Embryonic facial prominence (tissue), 1 donor: ENCODE measurements at regions not wholly inside any gene's neighbourhood (a gene's known extent, or its start where the extent isn't known, plus 50 kb on each side); places are given as distances from the start of the nearest gene placed in this dataset.
"Not testable (repeated sequence)": the region's sequence is repeated elsewhere in the genome, so short reads cannot be mapped to it uniquely, and the experiment has no call there.

Experiments
- DNase-seq: peaks from one replicate; pipeline ENCODE4 v3.0.0-alpha.2; 2016; ENCODE audit errors: extremely low spot score

DNA sequence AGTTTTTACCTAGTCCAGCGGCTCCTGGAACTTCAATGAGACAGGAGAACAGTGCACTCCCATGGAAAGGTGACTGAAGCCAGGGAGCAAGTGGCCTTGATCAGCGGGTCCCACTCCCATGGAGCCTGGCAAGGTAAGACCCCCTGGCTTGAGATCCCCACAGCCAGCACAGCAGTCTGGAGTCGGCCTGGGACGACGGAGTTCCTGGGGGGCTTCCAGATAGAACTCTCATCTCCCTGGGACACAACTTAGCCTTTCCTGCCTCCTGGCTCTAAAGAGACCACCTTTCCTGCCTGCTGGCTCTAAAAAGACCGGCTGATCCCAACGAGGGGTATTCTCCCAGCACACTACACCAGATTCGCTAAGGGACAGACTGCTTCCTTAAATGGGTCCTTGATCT, 1279.0 kb upstream of the GOT2 start:
- DNase-seq = no peak

- DNase-seq = no peak
These were observed 1267.4 kb upstream of the GOT2 start for GRCh38 chr16:60001523-60001922.

- DNase-seq = no peak
These were observed 1263.6 kb upstream of the GOT2 start for GRCh38 chr16:59997706-59998105.

DNA sequence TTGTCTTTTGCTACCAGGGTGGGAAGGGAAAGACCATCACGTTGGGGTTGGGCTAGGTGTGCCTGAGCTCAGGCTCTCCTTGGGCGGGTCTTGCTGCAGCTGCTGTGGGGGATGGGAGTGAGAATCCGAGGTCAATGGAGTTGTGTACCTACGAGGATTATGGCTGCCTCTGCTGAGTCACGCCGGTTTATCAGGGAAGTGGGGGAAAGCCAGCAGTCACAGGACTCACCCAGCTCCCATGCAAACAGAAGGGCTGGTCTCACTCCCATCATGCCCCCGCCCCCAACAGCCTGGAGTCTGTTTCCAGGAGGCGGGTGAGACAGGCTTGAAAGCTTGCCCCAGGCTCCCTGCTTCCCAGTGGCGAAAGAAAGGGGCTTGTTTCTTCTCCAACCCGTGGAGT, 1259.0 kb upstream of the GOT2 start:
- DNase-seq = no peak

DNA sequence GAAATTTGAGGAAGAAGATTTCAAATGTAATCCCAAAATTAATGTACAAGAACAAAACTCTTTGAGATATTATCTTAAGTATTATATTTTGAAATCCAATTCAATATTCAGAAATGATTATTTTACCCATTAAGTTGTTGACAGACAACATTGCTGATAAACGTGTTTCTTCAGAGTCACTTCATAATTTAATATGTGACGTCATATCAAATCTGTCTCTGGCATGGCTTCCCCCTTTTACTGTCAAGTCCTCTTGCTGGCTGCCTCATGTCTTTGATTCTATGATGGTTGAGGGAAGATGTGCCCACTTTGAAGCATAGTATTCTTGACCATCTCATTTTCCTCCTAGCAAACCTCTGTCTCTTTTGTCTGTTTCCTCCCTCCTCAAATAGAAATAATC, 1257.1 kb upstream of the GOT2 start:
- DNase-seq = no peak

- no peak for DNase-seq
These were observed 1254.5 kb upstream of the GOT2 start for GRCh38 chr16:59988591-59988990.

DNA sequence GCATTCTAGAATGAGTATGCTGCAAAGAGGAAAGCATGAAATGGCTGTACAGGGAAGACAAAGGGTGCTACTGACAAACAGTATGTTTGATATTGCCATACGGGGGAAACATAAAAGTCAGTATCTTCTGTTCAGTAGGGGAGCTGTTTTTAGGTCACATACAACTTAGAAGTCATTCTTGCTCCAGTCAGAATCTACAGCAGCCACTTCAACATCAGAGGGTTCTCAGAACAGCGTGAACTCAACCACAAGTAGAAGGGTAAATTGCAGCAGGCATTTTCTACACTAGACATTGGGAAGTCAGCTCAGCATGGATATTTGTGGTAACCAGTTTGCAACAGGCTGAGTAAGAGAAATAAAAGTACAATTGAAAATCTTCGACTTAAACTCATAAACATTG, 1241.8 kb upstream of the GOT2 start:
- no peak for DNase-seq

- DNase-seq = no peak
These were observed 1239.8 kb upstream of the GOT2 start for GRCh38 chr16:59973966-59974365.

GRCh38 chr16:59971264-59971663, 1237.1 kb upstream of the GOT2 start:
- DNase-seq = no peak

DNA sequence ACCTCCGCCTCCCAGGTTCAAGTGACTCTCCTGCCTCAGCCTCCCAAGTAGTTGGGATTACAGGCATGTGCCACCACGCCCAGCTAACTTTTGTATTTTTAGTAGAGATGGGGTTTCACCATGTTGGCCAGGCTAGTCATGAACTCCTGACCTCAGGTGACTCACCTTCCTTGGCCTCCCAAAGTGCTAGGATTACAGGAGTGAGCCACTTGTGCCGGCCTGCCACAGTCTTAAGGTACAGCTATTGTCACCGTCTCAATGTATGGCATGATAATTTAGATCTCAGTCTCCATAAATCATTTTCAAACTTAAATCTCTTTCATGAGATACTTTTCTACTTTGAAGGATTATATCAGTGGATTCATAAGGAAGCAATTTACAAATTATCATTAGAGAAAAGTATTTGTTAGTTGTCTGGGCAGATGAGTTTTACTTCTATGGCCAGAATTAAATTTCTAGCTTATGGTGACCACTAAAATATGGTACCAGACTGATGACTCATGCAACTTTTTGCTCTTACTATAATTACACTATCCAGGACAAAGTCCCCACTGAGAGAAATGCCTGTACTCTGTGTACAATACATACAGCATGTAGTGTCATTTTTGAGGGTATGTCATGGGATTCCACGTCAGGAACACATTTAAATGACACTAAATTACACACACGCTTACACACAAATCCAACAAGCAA, 1230.3 kb upstream of the GOT2 start:
- no peak for DNase-seq

GRCh38 chr16:59959311-59959710, 1225.2 kb upstream of the GOT2 start:
- no peak for DNase-seq

DNA sequence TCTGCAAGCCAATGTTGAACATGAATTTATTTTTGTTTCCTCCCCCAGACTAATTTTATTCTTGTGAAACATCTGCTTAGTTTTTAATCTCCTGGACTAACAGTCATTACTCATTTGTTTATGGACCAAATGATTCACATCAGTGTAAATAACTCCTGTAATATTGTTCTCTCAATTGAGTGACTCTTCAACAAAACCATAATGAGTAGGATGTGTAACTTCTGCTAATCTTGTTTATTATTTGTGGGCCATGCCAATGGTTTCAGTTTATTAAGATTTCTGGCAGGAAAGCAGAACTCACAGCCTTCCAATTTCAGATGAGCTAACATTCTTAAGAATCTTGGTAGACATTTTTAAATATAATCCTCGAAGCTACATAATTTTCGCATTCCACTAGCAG, 1216.3 kb upstream of the GOT2 start:
- DNase-seq = no peak

GRCh38 chr16:59944041-59944440, 1209.9 kb upstream of the GOT2 start:
- DNase-seq = not testable (repeated sequence)

DNA sequence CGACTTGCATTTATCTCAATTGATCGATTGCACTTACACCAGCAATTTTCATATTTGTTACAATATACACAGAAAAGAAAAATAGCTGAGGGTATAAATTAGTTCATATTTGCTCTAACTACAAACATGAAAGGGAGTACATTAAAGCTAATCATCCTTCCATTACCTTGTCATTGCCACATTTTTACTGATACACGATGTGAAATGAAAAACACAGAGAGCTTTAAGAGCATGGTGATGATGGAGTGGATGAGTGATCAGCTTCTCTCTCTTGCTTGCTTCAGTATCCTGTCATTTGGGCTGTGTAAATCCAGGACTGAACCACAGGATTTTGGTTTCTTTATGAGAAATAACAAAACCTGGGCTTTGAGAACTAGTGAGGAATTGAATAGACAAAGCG, 1207.5 kb upstream of the GOT2 start:
- DNase-seq = no peak

DNA sequence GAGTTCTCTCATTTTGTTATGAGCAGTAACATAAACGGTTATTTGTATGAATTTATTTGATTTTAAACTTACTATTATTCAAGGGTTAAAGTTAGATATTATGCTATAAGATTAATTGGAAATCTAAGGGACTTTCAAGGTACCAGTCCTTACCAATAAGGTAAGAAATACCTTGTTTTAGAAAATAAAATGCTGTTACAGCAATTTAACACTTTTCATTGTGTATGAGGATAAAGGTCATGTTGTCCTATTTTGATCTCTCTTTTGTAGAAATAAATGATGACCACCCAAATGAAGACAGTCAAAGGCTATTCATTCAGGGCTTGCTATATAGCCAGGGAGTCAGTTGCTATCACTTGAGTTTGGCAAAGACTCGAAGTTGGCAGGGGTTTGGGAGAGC, 1185.9 kb upstream of the GOT2 start:
- no peak for DNase-seq

DNA sequence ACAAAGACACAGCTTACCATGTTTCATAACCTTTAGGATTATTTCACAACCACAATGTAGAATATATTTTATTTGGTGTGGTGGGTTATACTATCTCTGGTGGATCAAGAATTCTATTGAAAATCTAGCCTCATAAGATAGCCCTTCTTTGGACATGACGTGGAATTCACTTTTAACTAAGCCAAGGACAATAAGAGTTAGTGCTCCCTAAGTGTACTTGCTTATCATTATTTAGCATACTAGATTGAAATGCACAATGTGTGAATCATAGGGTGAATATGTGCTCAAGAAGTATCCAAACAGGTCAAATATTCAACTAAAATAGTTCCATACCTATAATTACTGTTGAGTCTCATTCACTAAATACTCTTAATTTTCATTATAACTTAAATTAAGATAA, 1179.5 kb upstream of the GOT2 start:
- DNase-seq = no peak

DNA sequence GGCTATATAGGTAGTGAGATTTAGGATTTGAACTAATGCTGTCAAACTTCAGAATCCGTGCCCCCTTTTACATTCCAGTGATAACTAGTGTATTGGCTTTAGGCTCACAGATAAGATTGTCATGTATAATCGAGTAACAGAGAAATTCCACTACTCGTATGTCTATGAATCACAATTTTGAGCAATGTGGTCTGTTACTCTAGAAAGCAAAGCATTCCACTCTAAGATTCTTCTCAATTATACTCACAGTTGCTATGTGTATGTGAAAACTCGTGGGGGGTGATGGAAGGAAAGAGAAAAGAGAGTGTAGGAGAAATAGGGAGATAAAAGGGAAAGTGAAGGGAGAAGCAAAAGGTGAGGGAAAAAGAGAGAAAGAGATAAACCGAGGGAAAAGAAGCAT, 1175.1 kb upstream of the GOT2 start:
- no peak for DNase-seq

DNA sequence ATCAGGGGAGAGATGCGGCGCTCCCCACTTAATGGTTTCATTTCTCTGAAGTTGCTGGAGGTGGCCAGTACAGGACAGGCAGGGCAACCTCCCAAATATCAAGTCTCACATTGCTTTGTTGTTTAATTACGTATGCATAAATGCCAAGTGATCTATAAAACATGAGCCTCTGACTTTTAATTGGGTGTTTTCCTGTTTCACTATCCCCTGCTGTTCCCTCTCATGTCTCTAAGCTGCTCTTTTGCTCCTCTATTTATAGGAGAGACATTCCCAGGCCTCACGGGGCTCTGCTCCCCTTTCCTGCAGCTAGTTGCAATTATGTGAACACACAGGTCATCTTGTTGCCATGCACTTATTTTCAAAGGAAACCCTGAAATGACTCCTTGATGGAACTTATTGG, 1173.5 kb upstream of the GOT2 start:
- no peak for DNase-seq

GRCh38 chr16:59905606-59906005, 1171.5 kb upstream of the GOT2 start:
- DNase-seq = no peak

DNA sequence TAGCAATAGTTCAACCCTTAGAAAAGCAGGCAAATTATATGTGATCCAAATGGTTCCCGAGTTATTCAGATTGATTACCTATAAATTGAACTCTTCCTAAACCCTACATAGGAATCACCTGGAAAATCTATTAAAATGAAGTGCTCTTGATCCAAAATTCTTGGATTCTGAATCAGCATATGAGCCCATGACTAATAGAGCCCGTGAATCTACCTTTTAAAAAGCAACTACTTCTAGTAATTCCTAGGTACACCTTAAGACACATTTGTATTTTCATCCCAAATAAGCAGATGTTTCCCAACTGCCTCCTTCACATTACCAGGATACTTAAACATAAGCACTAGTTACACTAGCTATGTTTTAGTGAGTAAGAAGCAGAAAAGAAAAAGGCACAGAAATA, 1171.0 kb upstream of the GOT2 start:
- no peak for DNase-seq

DNA sequence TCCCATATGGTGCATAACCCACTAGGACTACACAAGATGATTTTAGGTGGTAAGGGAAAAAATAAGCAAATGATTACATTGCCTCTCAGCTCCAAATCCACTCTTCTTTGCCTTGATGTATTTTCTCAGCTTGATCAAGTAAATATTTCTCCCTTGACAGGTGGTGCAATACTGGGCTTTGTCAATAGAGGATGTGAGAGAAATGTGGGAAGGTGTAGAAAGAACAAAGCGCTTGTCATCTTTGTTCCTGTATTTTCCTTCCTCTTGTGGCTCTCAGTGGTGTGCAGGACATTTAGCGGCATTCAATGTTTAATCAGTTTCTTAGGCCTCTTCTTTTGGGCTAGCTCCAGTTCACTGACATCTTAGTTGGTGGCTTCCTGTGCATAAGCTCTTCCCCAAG, 1165.8 kb upstream of the GOT2 start:
- DNase-seq = no peak

DNA sequence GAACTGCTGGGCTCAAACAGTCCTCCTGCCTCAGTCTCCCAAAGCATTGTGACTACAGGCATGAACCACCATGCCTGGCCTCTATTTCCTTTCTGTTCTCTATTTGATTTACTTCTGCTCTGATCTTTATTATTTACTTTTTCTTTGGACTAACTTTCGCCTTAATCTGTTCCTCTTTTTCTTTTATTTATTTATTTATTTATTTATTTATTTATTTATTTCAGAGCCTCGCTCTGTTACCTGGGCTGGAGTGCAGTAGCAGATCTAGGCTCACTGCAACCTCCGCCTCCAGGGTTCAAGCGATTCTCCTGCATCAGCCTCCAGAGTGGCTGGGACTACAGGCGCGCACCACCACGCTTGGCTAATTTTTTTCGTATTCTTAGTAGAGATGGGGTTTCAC, 1158.3 kb upstream of the GOT2 start:
- no peak for DNase-seq

DNA sequence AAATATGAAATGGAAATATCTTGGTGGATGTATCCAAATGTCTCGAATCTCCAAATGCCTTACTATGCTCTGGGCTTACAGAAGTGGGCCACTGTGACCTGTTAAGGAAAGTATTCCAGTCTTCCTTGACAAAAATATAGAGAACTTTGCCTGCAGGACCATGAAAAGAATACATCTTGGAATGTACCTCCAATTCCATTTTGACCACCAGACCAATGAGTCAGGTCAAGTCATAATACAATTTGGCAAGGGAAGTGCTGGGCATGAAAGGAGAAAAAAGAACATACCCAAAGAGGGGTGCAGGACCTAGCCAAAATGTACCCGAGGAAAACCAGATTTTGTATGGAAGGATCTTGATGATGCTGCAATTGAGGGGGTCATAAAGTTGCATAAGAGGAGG, 1153.7 kb upstream of the GOT2 start:
- DNase-seq = no peak

- DNase-seq = peak; percentile 24
These were observed 1151.9 kb upstream of the GOT2 start for GRCh38 chr16:59886021-59886420.
